Lower lobe of right lung (tissue), 2 donors: ENCODE measurements at regions not wholly inside any gene's neighbourhood (a gene's known extent, or its start where the extent isn't known, plus 50 kb on each side); places are given as distances from the start of the nearest gene placed in this dataset.

Source experiments
- ATAC-seq, 2 donors: fragments of 200-7000 bp; cut with Tn5 transposase; one replicate each; pipeline ENCODE4 v1.9.1; 2020 to 2022; ENCODE audit warnings: mild to moderate bottlenecking in 2 of 2, moderate library complexity in 2 of 2
- DNase-seq: peaks from one replicate; pipeline ENCODE4 v3.0.0-alpha.2; 2020
- H3K27ac ChIP-seq: fragments of 200-600 bp; one replicate; pipeline ENCODE4 v1.8.0; 2022
- H3K27me3 ChIP-seq: fragments of 200-600 bp; one replicate; pipeline ENCODE4 v1.8.0; 2022; ENCODE audit warnings: low read depth
- H3K36me3 ChIP-seq: fragments of 200-600 bp; one replicate; pipeline ENCODE4 v1.8.0; 2022; ENCODE audit warnings: mild to moderate bottlenecking
- H3K4me1 ChIP-seq: fragments of 200-600 bp; one replicate; pipeline ENCODE4 v1.8.0; 2022
- H3K4me3 ChIP-seq: fragments of 200-600 bp; one replicate; pipeline ENCODE4 v1.8.0; 2022; ENCODE audit warnings: mild to moderate bottlenecking
- H3K9me3 ChIP-seq: fragments of 200-600 bp; one replicate; pipeline ENCODE4 v1.8.0; 2022
- CTCF ChIP-seq: fragments of 200-600 bp; IDR thresholded peaks from one replicate; pipeline ENCODE4 v1.8.0; 2022; ENCODE audit warnings: antibody characterized with exemption, mild to moderate bottlenecking
- intact Hi-C: fragments of 100-400 bp; cut with DNase I; formaldehyde crosslinking; loops from one replicate; pipeline ENCODE4 v1.11.0; 2022
- donor health status: DM: no; HTN: yes; CAD: no; lungs with severe emphysema.

- no peak for DNase-seq
- no peak for TF ChIP-seq CTCF
- H3K4me3 ChIP-seq = no peak overlapping the region
- H3K4me1 ChIP-seq = no peaks in the 10 kb centered on the region
- no peak overlapping the region for H3K27ac ChIP-seq
- no peaks in the 10 kb centered on the region for H3K36me3 ChIP-seq
- H3K27me3 ChIP-seq = no peaks in the 10 kb centered on the region
- ATAC-seq = no peak
- intact Hi-C loops = no loop called here
- no peaks in the 10 kb centered on the region for H3K9me3 ChIP-seq
Measured at GRCh38 chr4:27828843-27829242, 968.2 kb downstream of the STIM2 start.

- Histone ChIP-seq H3K4me1 (no peaks in the 10 kb centered on the region), H3K27ac (no peak overlapping the region), H3K27me3 (no peaks in the 10 kb centered on the region), H3K36me3 (no peaks in the 10 kb centered on the region), H3K9me3 (no peaks in the 10 kb centered on the region), H3K4me3 (no peak overlapping the region)
- TF ChIP-seq CTCF = no peak
- intact Hi-C loops = no loop called here
- DNase-seq (no peak), ATAC-seq (no peak)
Measured at GRCh38 chr4:27830251-27830650, 969.6 kb downstream of the STIM2 start.

- no peak for TF ChIP-seq CTCF
- Histone ChIP-seq H3K9me3 (no peaks in the 10 kb centered on the region), H3K27ac (no peak overlapping the region), H3K4me1 (no peaks in the 10 kb centered on the region), H3K27me3 (no peaks in the 10 kb centered on the region), H3K36me3 (no peaks in the 10 kb centered on the region), H3K4me3 (no peak overlapping the region)
- ATAC-seq (no peak), DNase-seq (no peak)
- intact Hi-C loops = no loop called here
Measured at GRCh38 chr4:27835851-27836250, 975.2 kb downstream of the STIM2 start.

GRCh38 chr4:27836523-27836922 is 975.9 kb downstream of the STIM2 start:
- no peak for DNase-seq
- no peak for TF ChIP-seq CTCF
- no peaks in the 10 kb centered on the region for H3K9me3 ChIP-seq
- no peak overlapping the region for H3K4me3 ChIP-seq
- ATAC-seq = no peak
- no peaks in the 10 kb centered on the region for H3K27me3 ChIP-seq
- no peaks in the 10 kb centered on the region for H3K4me1 ChIP-seq
- no peak overlapping the region for H3K27ac ChIP-seq
- intact Hi-C loops = no loop called here
- no peaks in the 10 kb centered on the region for H3K36me3 ChIP-seq

GRCh38 chr4:27843776-27844175 is 983.1 kb downstream of the STIM2 start:
- Histone ChIP-seq H3K9me3 (no peaks in the 10 kb centered on the region), H3K27me3 (no peaks in the 10 kb centered on the region), H3K4me1 (no peaks in the 10 kb centered on the region), H3K27ac (no peak overlapping the region), H3K36me3 (no peaks in the 10 kb centered on the region), H3K4me3 (no peak overlapping the region)
- no peak for ATAC-seq
- TF ChIP-seq CTCF = no peak
- intact Hi-C loops = no loop called here
- DNase-seq = no peak

GRCh38 chr4:27844376-27844775 is 983.7 kb downstream of the STIM2 start:
- Histone ChIP-seq H3K27ac (no peak overlapping the region), H3K27me3 (no peaks in the 10 kb centered on the region), H3K36me3 (no peaks in the 10 kb centered on the region), H3K4me3 (no peak overlapping the region), H3K9me3 (no peaks in the 10 kb centered on the region), H3K4me1 (no peaks in the 10 kb centered on the region)
- no peak for DNase-seq
- intact Hi-C loops = no loop called here
- no peak for TF ChIP-seq CTCF
- ATAC-seq = no peak
